DMS53 treated with DMSO at 0.1 percent for 48 hours (cell line): ENCODE measurements at regions not wholly inside any gene's neighbourhood (a gene's known extent, or its start where the extent isn't known, plus 50 kb on each side); places are given as distances from the start of the nearest gene placed in this dataset.
"Not testable (repeated sequence)": the region's sequence is repeated elsewhere in the genome, so short reads cannot be mapped to it uniquely, and the experiment has no call there.

Experiments used
- DNase-seq: peaks from one replicate; lab custom pipeline; 2025; ENCODE audit not compliant: unreplicated experiment; lab: John Stamatoyannopoulos, UW

GRCh38 chr2:34261701-34262100 lies 662.6 kb upstream of the FAM98A start:
- DNase-seq = no peak

DNA sequence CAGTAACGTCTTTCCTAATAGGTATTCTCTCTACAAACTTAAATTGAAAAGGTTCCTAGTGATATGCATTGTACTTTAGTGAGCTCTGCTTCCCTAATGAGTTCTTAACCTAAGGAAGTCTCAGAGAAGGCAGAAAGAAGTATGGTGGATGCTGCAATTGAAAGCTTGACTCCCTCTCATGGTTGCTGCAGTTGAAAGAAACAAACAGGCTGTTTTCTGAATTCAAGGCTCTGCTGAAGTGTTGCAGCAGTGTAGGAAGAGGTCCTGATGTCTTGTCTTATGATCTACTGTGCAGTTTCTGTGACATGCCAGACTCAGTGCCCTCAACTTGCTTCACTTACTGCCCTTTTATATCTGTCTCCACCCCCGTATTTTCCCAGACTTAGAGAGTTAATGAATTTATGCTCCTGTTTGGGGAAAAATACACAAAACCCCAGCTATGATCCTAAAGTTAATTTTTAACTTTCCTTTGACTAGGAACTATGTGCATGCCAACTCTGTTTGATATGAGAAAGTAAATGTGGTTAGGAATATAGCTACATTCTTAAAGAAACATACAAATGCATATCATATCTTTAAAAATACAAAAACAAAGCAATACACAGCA lies 655.3 kb upstream of the FAM98A start:
- no peak for DNase-seq

DNA sequence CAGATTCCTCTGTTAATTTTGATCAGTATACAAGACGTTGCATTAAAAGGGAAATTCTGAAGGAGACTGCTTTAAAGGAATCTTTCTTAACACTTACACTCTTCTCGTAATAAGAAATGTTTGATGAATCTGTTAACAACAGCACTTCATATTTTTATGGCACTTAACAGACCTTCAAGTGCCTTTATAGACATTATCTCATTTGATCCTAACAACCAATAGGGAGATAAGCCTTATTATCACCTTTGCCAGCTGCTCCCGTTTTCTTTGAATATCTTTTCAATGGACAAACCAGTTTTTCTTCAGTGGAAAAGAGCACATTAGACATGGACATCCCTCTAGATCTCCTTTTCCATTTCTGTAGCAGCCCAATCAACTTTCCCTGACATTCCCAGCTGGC lies 653.0 kb upstream of the FAM98A start:
- no peak for DNase-seq

GRCh38 chr2:34251578-34251977 lies 652.5 kb upstream of the FAM98A start:
- DNase-seq = no peak

DNA sequence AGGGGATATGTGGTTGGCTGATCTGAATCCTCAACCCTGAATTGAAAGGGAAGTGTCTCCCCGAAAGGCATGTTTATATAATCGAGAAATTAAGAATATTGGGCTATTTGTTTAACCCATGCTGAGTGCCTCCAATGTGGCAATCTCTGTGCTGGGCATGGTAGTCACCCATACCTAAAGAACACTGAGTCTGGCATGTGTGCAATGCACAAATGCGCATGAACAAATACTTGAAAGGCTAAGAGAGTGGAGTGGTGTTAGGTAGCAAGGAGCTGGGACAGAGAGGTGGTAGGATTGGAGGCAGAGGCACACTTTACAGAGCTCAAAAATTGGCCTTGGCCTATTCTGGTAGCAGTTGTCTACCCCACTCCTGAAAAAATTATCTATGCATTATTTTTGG lies 645.1 kb upstream of the FAM98A start:
- DNase-seq = no peak

GRCh38 chr2:34242763-34243123 lies 643.6 kb upstream of the FAM98A start:
- no peak for DNase-seq

- no peak for DNase-seq
Observed at GRCh38 chr2:34241905-34242762, 643.0 kb upstream of the FAM98A start.

DNA sequence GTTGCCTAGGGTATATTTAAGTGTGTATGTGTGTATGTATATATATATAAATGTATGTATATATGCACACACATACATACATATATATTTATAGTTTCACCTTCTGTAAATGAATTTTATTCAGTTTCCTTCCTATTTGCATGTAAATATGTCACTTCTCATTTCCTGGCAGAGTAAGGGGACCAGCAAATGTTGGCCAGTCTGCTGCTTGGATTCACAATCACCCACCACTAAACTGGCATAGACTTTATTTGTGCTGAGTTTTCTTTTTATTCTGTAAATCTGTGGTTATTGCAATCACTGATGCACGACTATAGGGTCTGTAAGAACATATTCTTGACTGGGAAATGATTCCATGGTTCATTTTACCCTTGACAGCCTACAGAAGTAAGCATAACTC lies 640.4 kb upstream of the FAM98A start:
- DNase-seq = no peak

DNA sequence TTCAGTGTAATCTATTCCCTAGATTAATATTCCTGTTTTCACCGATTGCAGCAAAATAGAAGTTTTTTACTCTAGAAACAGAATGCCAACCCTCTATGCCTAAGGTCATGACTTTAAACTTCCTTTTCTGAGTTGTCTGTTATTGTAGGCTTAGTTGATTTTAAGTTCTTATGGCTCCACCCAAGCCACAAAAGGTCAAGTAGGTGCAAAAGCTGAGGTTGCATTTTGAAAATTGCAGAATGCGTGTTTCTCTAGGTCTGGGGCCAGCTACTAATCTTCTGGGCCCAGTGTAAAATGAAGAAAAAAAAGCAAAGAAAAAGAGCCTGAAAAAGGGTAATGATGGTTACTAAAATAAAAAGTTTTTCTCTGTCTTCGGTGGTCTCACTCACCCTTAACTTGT lies 635.7 kb upstream of the FAM98A start:
- DNase-seq = no peak

DNA sequence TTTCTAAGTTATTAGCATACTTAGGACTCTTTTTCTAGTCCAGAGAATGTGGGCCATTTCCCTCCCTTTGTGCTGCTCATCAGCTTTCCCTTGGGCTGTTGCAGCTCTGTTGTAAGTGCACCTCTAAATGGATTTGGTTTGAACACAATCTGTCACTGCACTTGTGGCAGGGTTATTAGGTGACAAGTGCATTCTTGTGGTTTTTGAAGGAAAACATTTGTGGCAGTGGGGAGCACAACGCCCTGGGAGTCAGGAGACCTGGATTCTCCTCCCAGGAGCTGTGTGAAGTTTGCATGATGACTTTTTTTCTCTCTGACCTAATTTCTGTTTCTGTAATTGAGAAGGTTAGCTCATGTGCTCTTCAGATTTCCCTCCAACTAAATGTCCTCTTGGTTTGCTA lies 630.9 kb upstream of the FAM98A start:
- DNase-seq = no peak

- no peak for DNase-seq
Observed at GRCh38 chr2:34215174-34215573, 616.1 kb upstream of the FAM98A start.

GRCh38 chr2:34210382-34210781 lies 611.3 kb upstream of the FAM98A start:
- DNase-seq = not testable (repeated sequence)

DNA sequence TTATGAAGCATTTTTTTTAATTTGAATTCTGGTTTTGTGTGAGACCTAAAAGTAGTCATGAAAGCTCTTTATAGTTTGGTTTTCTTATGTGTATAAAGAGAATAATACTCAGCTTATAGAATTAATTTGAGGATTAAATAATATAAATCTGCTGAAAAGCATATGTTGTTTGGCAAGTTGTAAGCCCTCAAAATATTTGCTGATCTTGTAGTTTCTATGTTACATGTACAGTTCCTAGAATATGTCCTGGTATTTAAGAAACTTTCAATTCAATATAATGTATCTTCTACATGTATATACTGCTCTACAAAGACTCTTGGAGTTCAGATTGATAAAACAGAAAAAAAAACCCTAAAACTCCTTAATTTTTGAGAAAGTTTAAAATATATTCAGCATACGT lies 605.5 kb upstream of the FAM98A start:
- DNase-seq = no peak

- DNase-seq = no peak
Observed at GRCh38 chr2:34201099-34201498, 602.0 kb upstream of the FAM98A start.

DNA sequence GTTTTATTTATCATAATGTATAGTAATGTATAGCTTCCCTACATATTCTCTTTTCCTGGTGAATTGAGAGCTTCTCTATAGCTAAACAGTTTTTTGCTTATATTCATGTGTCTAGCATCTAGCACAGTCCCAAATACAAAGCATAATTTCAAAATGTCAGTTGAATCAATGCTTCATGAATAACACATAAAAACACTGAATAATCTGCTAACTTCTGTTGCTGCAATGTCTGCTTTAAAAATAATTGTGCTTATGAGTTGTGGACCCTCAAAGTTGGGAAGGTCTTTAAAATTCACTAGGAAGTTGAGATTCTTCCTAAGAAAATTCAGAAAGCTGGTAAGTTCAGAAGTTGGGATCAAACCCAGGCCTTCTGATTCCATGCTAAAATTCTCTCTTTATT lies 600.9 kb upstream of the FAM98A start:
- DNase-seq = no peak

DNA sequence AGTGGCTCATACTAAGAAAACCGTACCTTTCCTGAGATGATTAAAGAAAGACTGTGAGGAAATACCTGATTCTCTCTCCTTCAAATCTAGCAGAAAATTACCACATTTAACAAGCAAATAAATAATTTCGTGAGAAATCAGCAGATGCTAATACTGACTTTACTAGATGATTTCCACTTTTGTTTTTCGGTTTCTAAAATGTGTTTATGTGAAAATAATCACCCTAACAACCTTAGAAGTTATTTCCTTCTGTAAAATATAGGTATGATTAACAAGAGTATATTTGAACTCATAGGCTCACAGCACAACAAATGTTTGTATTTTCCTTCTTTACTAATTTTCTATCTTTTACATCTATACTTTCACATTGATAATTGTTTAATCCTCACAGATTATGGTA lies 594.1 kb upstream of the FAM98A start:
- no peak for DNase-seq

- DNase-seq = no peak
Observed at GRCh38 chr2:34188464-34189303, 589.6 kb upstream of the FAM98A start.

GRCh38 chr2:34179511-34179910 lies 580.4 kb upstream of the FAM98A start:
- DNase-seq = no peak

DNA sequence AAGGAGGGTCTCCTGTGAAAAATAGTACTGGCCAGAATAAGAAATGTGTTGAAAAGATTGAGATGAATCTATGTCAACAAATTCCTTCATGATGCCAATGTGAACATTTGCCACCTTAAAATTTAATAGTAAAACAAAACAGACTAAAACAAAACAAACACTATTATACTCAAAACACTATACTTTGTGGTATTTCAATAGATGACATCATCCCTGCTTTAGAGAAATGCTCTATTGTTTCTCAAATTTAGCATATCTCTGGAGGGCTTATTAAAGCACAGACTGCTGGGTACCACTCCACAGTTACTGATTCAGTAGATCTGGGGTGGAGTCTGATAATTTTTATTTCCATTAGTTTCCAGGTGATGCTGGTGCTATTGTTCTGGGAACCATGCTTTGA lies 579.4 kb upstream of the FAM98A start:
- no peak for DNase-seq

DNA sequence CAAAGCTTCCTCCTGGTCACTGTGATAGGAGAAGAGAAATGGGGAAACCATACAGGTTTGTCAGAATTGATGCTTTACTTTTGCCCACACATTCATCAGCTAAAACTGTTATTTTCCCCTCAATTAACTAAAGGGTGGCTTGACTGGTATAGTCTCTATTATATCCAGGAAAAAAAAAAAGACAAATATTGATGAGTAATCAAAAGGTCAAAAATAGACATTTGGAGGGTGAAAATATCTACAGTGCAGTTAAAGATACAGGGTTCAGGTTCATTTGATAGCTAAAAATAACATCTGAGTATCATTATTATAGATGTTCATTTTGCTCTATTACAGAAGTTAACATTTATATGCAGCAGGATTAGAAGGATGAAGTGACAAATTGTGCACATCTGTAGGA lies 577.6 kb upstream of the FAM98A start:
- no peak for DNase-seq

DNA sequence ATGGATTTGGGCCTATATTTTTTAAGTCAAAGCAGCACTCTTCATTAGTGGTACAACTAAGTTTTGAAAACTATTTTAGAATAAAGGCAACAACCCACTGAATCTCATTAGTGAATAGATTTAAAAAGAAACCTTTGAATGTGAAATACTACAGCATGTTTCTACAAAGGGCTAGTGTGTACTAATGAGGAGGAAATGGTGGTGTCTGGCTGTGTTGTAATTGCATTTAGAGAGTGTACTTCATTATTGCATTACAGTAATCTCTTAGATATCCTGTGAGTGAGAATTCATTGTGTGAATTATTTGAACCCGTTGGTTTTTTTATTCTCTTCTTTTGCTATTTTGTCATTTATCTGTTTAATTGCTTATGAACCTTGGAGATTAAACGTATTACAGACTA lies 575.4 kb upstream of the FAM98A start:
- no peak for DNase-seq

DNA sequence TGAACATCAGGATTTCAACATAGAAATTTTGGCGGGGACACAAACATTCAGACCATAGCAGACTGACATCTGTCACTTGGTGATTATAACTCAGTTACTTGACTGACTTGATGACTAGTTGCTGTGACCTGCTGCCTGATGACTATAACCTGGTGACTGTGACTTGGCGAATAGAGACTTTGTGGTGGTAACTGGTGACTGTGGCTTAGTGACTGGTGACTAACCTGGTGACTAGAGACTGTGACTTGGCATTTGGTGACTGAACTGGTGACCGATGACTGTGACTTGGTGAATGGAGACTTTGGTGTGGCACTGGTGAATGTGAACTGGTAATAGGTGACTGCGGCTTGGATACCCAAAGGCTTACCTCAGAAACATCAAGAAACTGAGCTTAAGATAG lies 563.1 kb upstream of the FAM98A start:
- DNase-seq = no peak
